ENCODE measurements at regions not wholly inside any gene's neighbourhood (a gene's known extent, or its start where the extent isn't known, plus 50 kb on each side); places are given as distances from the start of the nearest gene placed in this dataset.
A peak's percentile ranks its signal among the peaks of the same experiment; 100 is the strongest.

DNA sequence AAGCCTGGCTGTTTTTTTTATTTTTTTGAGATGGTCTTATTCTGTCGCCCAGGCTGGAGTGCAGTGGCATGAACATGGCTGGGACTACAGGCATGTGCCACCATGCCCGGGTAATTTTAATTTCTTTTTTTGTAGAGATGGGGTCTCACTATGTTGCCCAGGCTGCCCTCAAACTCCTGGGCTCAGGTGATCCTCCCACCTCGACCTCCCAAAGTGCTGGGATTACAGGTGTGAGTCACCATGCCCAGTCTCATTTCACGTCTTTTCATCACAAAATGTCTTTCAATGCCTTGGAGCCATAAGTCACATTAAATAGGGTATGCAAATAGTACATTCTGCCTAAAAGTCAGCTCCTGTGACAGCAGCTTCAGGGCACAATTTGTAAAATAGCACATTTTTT is 52.8 kb downstream of the SOX2 start:
- Histone ChIP-seq H3K9me3 (ENCODE audit: control extremely low read depth in 1 of 5, control insufficient read depth in 4 of 5, insufficient read depth in 2 of 5, low read depth in 1 of 5, low read length in 4 of 5) (no peaks in the 10 kb centered on the region), H3K4me3 (ENCODE audit: control insufficient read depth in 1 of 7, extremely low read depth in 1 of 7, insufficient read depth in 4 of 7, low read depth in 2 of 7, low read length in 6 of 7) (no peak overlapping the region), H3K4me1 (ENCODE audit: control extremely low read depth in 1 of 4, control insufficient read depth in 4 of 4, insufficient read depth in 4 of 4, low read length in 3 of 4) (no peaks in the 10 kb centered on the region), H3K36me3 (ENCODE audit: control insufficient read depth in 4 of 4, insufficient read depth in 4 of 4, low read length in 3 of 4) (no peaks in the 10 kb centered on the region), H3K27me3 (replicated peaks in 2 of 5; ENCODE audit: control insufficient read depth in 4 of 5, insufficient read depth in 5 of 5, low read length in 4 of 5) (peaks cover 0 to 3% (median 0%) of the 10 kb centered on the region in 5 experiments), H3K27ac (ENCODE audit: insufficient read depth in 1 of 2, low read depth in 1 of 2, low read length in 2 of 2, poor library complexity in 1 of 2, severe bottlenecking in 2 of 2) (no peak overlapping the region)
- DNase-seq = no peak
- CTCF ChIA-PET = no interaction called here
- POLR2A ChIA-PET = no interaction called here
- 86% methylated on average over 2 of the region's 4 CpGs for WGBS (ENCODE audit: insufficient coverage)

DNA sequence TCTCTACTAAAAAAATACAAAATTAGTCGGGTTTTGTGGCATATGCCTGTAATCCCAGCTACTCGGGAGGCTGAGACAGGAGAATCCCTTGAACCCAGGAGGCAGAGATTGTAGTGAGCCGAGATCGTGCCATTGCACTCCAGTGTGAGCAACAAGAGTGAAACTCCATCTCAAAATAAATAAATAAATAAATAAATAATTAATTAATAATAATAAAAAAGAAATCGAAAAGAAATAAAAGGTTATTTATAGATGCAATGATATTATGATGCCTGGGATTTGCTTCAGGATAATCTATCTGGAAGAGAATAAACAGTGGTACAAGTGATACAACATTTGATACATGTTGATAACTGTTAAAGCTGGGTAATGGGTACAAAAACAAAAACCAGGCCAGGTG is 58.6 kb downstream of the SOX2 start:
- H3K27ac ChIP-seq (ENCODE audit: insufficient read depth in 1 of 2, low read depth in 1 of 2, low read length in 2 of 2, poor library complexity in 1 of 2, severe bottlenecking in 2 of 2) = no peak overlapping the region
- H3K4me1 ChIP-seq (ENCODE audit: control extremely low read depth in 1 of 4, control insufficient read depth in 4 of 4, insufficient read depth in 4 of 4, low read length in 3 of 4) = no peaks in the 10 kb centered on the region
- WGBS (ENCODE audit: insufficient coverage) = 92% methylated on average over 2 of the region's 5 CpGs
- no peak overlapping the region for H3K4me3 ChIP-seq (ENCODE audit: control insufficient read depth in 1 of 7, extremely low read depth in 1 of 7, insufficient read depth in 4 of 7, low read depth in 2 of 7, low read length in 6 of 7)
- H3K36me3 ChIP-seq (ENCODE audit: control insufficient read depth in 4 of 4, insufficient read depth in 4 of 4, low read length in 3 of 4) = no peaks in the 10 kb centered on the region
- no peak for DNase-seq
- POLR2A ChIA-PET = interaction anchor here (0.7 kb wide), 1 partner anchor 345 kb away, joined by 6 read pairs; no protein-coding TSS in a partner anchor
- no peaks in the 10 kb centered on the region for H3K9me3 ChIP-seq (ENCODE audit: control extremely low read depth in 1 of 5, control insufficient read depth in 4 of 5, insufficient read depth in 2 of 5, low read depth in 1 of 5, low read length in 4 of 5)
- CTCF ChIA-PET = no interaction called here
- H3K27me3 ChIP-seq (replicated peaks in 2 of 5; ENCODE audit: control insufficient read depth in 4 of 5, insufficient read depth in 5 of 5, low read length in 4 of 5) = no peaks in the 10 kb centered on the region

- ChIA-PET POLR2A (no interaction called here), CTCF (no interaction called here)
- no peak for DNase-seq
- no peaks in the 10 kb centered on the region for H3K27me3 ChIP-seq (replicated peaks in 2 of 5; ENCODE audit: control insufficient read depth in 4 of 5, insufficient read depth in 5 of 5, low read length in 4 of 5)
- no peaks in the 10 kb centered on the region for H3K36me3 ChIP-seq (ENCODE audit: control insufficient read depth in 4 of 4, insufficient read depth in 4 of 4, low read length in 3 of 4)
- H3K9me3 ChIP-seq (ENCODE audit: control extremely low read depth in 1 of 5, control insufficient read depth in 4 of 5, insufficient read depth in 2 of 5, low read depth in 1 of 5, low read length in 4 of 5) = no peaks in the 10 kb centered on the region
- no peaks in the 10 kb centered on the region for H3K4me1 ChIP-seq (ENCODE audit: control extremely low read depth in 1 of 4, control insufficient read depth in 4 of 4, insufficient read depth in 4 of 4, low read length in 3 of 4)
- no peak overlapping the region for H3K4me3 ChIP-seq (ENCODE audit: control insufficient read depth in 1 of 7, extremely low read depth in 1 of 7, insufficient read depth in 4 of 7, low read depth in 2 of 7, low read length in 6 of 7)
- 100% methylated on average over 1 of the region's 3 CpGs for WGBS (ENCODE audit: insufficient coverage)
- no peak overlapping the region for H3K27ac ChIP-seq (ENCODE audit: insufficient read depth in 1 of 2, low read depth in 1 of 2, low read length in 2 of 2, poor library complexity in 1 of 2, severe bottlenecking in 2 of 2)
Observed at GRCh38 chr3:181771120-181771519, 59.4 kb downstream of the SOX2 start.

DNA sequence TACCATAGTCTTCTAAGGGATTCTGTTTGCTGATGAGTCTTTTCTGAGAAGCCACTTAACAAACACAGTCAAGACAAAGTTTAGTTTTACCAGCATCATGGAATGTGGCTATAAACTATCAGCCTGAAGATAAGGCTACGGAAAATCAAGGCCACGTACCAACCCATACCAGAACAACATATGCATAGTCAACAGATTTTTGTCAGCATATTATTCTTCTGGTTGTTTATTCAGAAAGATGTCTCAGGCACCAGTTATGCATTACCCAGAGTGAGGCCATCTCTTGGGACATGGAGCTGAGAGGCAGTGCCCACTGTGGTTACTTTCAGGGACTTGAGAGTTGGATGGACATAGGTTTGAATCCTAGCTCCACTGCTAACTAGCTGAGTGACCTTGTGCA is 60.4 kb downstream of the SOX2 start:
- CTCF ChIA-PET = no interaction called here
- Histone ChIP-seq H3K27ac (ENCODE audit: insufficient read depth in 1 of 2, low read depth in 1 of 2, low read length in 2 of 2, poor library complexity in 1 of 2, severe bottlenecking in 2 of 2) (no peak overlapping the region), H3K4me1 (ENCODE audit: control extremely low read depth in 1 of 4, control insufficient read depth in 4 of 4, insufficient read depth in 4 of 4, low read length in 3 of 4) (no peaks in the 10 kb centered on the region), H3K4me3 (ENCODE audit: control insufficient read depth in 1 of 7, extremely low read depth in 1 of 7, insufficient read depth in 4 of 7, low read depth in 2 of 7, low read length in 6 of 7) (no peak overlapping the region), H3K36me3 (ENCODE audit: control insufficient read depth in 4 of 4, insufficient read depth in 4 of 4, low read length in 3 of 4) (no peaks in the 10 kb centered on the region), H3K27me3 (replicated peaks in 2 of 5; ENCODE audit: control insufficient read depth in 4 of 5, insufficient read depth in 5 of 5, low read length in 4 of 5) (no peaks in the 10 kb centered on the region), H3K9me3 (ENCODE audit: control extremely low read depth in 1 of 5, control insufficient read depth in 4 of 5, insufficient read depth in 2 of 5, low read depth in 1 of 5, low read length in 4 of 5) (no peaks in the 10 kb centered on the region)
- WGBS (ENCODE audit: insufficient coverage) = no CpG with 5 or more reads among the region's 2 CpGs
- DNase-seq = no peak
- POLR2A ChIA-PET = no interaction called here

GRCh38 chr3:181773921-181774320 is 62.2 kb downstream of the SOX2 start:
- POLR2A ChIA-PET = no interaction called here
- H3K4me3 ChIP-seq (ENCODE audit: control insufficient read depth in 1 of 7, extremely low read depth in 1 of 7, insufficient read depth in 4 of 7, low read depth in 2 of 7, low read length in 6 of 7) = no peak overlapping the region
- DNase-seq = no peak
- CTCF ChIA-PET = no interaction called here
- no peaks in the 10 kb centered on the region for H3K36me3 ChIP-seq (ENCODE audit: control insufficient read depth in 4 of 4, insufficient read depth in 4 of 4, low read length in 3 of 4)
- no peaks in the 10 kb centered on the region for H3K27me3 ChIP-seq (replicated peaks in 2 of 5; ENCODE audit: control insufficient read depth in 4 of 5, insufficient read depth in 5 of 5, low read length in 4 of 5)
- no peak overlapping the region for H3K27ac ChIP-seq (ENCODE audit: insufficient read depth in 1 of 2, low read depth in 1 of 2, low read length in 2 of 2, poor library complexity in 1 of 2, severe bottlenecking in 2 of 2)
- H3K4me1 ChIP-seq (ENCODE audit: control extremely low read depth in 1 of 4, control insufficient read depth in 4 of 4, insufficient read depth in 4 of 4, low read length in 3 of 4) = no peaks in the 10 kb centered on the region
- H3K9me3 ChIP-seq (ENCODE audit: control extremely low read depth in 1 of 5, control insufficient read depth in 4 of 5, insufficient read depth in 2 of 5, low read depth in 1 of 5, low read length in 4 of 5) = no peaks in the 10 kb centered on the region
- 100% methylated on average over 2 of the region's 4 CpGs for WGBS (ENCODE audit: insufficient coverage)

DNA sequence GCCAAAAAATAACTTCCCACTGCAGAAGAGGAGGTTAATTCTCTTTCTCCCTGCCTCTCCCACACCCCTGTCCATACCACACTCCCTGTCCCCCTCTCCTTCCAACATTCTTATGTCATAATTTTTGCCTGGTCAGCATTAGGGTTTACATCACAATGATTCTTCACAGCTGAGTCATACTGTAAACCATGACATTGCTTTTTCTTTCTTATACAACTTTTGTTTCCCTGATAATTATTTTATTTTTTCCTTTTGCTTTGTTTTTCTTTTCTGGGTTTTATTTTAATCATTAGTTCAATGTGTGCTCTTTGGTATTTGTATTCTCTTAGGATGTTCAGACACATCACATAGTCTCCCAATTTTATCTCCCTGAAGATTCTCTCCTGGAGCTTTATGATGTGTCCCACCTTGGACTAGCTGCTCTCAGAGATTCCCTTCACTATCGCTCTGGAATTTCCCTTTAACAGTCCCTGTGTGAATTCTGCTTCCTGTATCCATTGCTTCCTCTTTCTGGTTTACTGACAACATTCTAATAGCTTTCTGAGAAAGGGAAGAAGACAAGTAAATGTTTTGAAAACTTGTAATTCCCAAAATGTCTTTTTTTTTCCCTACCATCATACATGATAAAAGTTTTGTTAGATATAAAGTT is 70.7 kb downstream of the SOX2 start:
- Histone ChIP-seq H3K4me3 (ENCODE audit: control insufficient read depth in 1 of 7, extremely low read depth in 1 of 7, insufficient read depth in 4 of 7, low read depth in 2 of 7, low read length in 6 of 7) (no peak overlapping the region), H3K9me3 (ENCODE audit: control extremely low read depth in 1 of 5, control insufficient read depth in 4 of 5, insufficient read depth in 2 of 5, low read depth in 1 of 5, low read length in 4 of 5) (no peaks in the 10 kb centered on the region), H3K27me3 (replicated peaks in 2 of 5; ENCODE audit: control insufficient read depth in 4 of 5, insufficient read depth in 5 of 5, low read length in 4 of 5) (no peaks in the 10 kb centered on the region), H3K36me3 (ENCODE audit: control insufficient read depth in 4 of 4, insufficient read depth in 4 of 4, low read length in 3 of 4) (no peaks in the 10 kb centered on the region), H3K27ac (ENCODE audit: insufficient read depth in 1 of 2, low read depth in 1 of 2, low read length in 2 of 2, poor library complexity in 1 of 2, severe bottlenecking in 2 of 2) (no peak overlapping the region), H3K4me1 (ENCODE audit: control extremely low read depth in 1 of 4, control insufficient read depth in 4 of 4, insufficient read depth in 4 of 4, low read length in 3 of 4) (peaks cover 0 to 2% (median 0%) of the 10 kb centered on the region in 4 experiments)
- peak in 2 of 3 donors; percentile 23 to 32 for DNase-seq
- ChIA-PET CTCF (no interaction called here), POLR2A (interaction anchor here (0.6 kb wide), 1 partner anchor 1230 kb away, joined by 3 read pairs; no protein-coding TSS in a partner anchor)
- WGBS (ENCODE audit: insufficient coverage) = 0% methylated on average over 1 of the region's 1 CpG

- POLR2A ChIA-PET = no interaction called here
- H3K4me3 ChIP-seq (ENCODE audit: control insufficient read depth in 1 of 7, extremely low read depth in 1 of 7, insufficient read depth in 4 of 7, low read depth in 2 of 7, low read length in 6 of 7) = no peak overlapping the region
- H3K36me3 ChIP-seq (ENCODE audit: control insufficient read depth in 4 of 4, insufficient read depth in 4 of 4, low read length in 3 of 4) = no peaks in the 10 kb centered on the region
- no peak for DNase-seq
- H3K27me3 ChIP-seq (replicated peaks in 2 of 5; ENCODE audit: control insufficient read depth in 4 of 5, insufficient read depth in 5 of 5, low read length in 4 of 5) = no peaks in the 10 kb centered on the region
- no peaks in the 10 kb centered on the region for H3K9me3 ChIP-seq (ENCODE audit: control extremely low read depth in 1 of 5, control insufficient read depth in 4 of 5, insufficient read depth in 2 of 5, low read depth in 1 of 5, low read length in 4 of 5)
- no peak overlapping the region for H3K27ac ChIP-seq (ENCODE audit: insufficient read depth in 1 of 2, low read depth in 1 of 2, low read length in 2 of 2, poor library complexity in 1 of 2, severe bottlenecking in 2 of 2)
- no peaks in the 10 kb centered on the region for H3K4me1 ChIP-seq (ENCODE audit: control extremely low read depth in 1 of 4, control insufficient read depth in 4 of 4, insufficient read depth in 4 of 4, low read length in 3 of 4)
- CTCF ChIA-PET = no interaction called here
- 95% methylated on average over 6 of the region's 7 CpGs for WGBS (ENCODE audit: insufficient coverage)
Observed at GRCh38 chr3:181790561-181790960, 78.8 kb downstream of the SOX2 start.

All from common myeloid progenitor, CD34-positive (primary cell).